Endothelial cell of umbilical vein (primary cell): ENCODE measurements at regions not wholly inside any gene's neighbourhood (a gene's known extent, or its start where the extent isn't known, plus 50 kb on each side); places are given as distances from the start of the nearest gene placed in this dataset.

Experiments used
- BruUV-seq: library from RNA; stranded (reverse); fragments of 400-500 nt; replicated peaks from 2 replicates; lab custom pipeline; 2021; lab: Mats Ljungman, UMichigan
- CTCF ChIA-PET: fragments of 300-600, 350-600 bp; sonication (Branson Sonifier 250); formaldehyde crosslinking; loops from one replicate; lab custom pipeline; 2021; ENCODE audit warnings: antibody characterized with exemption, inconsistent platforms; lab: Charles Lee
- POLR2A ChIA-PET: fragments of 300-600, 350-600 bp; sonication (Branson Sonifier 250); formaldehyde crosslinking; loops from one replicate; lab custom pipeline; 2021; ENCODE audit warnings: antibody characterized with exemption, inconsistent platforms; lab: Charles Lee
- DNase-seq: peaks from one replicate; pipeline ENCODE4 v3.0.0-alpha.2; 2011; ENCODE audit warnings: low read depth, low spot score
- FAIRE-seq: peaks from 2 replicates; lab custom pipeline; 2011; peaks lifted over from hg19 to GRCh38; lab: Jason Lieb, UNC
- H2AFZ ChIP-seq: 2 replicates; pipeline ENCODE4 v1.6.0; 2012; ENCODE audit warnings: low read depth, low read length, control low read depth, inconsistent platforms
- H3K27ac ChIP-seq: 2 replicates; pipeline ENCODE4 v1.5.1; 2011; ENCODE audit warnings: low read depth, mild to moderate bottlenecking, control low read depth, low read length, moderate library complexity; ENCODE audit not compliant: insufficient read depth
- H3K27me3 ChIP-seq, 2 experiments: 2 replicates each; pipeline versions ENCODE4 v1.6.0 to v1.6.1; 2011; ENCODE audit warnings: low read length in 2 of 2, mixed read lengths in 1 of 2; ENCODE audit not compliant: control insufficient read depth in 2 of 2, insufficient read depth in 2 of 2
- H3K36me3 ChIP-seq, 2 experiments: 2 replicates in 1 of 2; 3 replicates in 1 of 2; pipeline ENCODE4 v1.5.1; 2011; ENCODE audit warnings: low read length in 2 of 2, mild to moderate bottlenecking in 1 of 2, moderate library complexity in 1 of 2; ENCODE audit not compliant: control insufficient read depth in 2 of 2, insufficient read depth in 2 of 2; ENCODE audit errors: extremely low read depth in 1 of 2
- H3K4me1 ChIP-seq: 3 replicates; pipeline ENCODE4 v1.5.1; 2011; ENCODE audit warnings: mild to moderate bottlenecking, low read length; ENCODE audit not compliant: control insufficient read depth, insufficient read depth; ENCODE audit errors: extremely low read depth
- H3K4me2 ChIP-seq: 2 replicates; pipeline ENCODE4 v1.6.1; 2011; ENCODE audit warnings: low read length, control low read depth, mixed read lengths; ENCODE audit not compliant: insufficient read depth
- H3K4me3 ChIP-seq, 3 experiments: fragments of 200-600 bp in 1 of 3; sonication (generic), shearing (Covaris generic) in 1 of 3; replicated peaks in 1 of 3; 2 replicates each; pipeline ENCODE4 v1.5.1; 2011 to 2016; ENCODE audit warnings: control low read depth in 3 of 3, low read length in 3 of 3, mild to moderate bottlenecking in 2 of 3, inconsistent platforms in 1 of 3, low read depth in 1 of 3, moderate library complexity in 1 of 3; ENCODE audit not compliant: insufficient read depth in 1 of 3
- H3K79me2 ChIP-seq: 2 replicates; pipeline ENCODE4 v1.6.0; 2012; ENCODE audit warnings: low read length, inconsistent platforms; ENCODE audit not compliant: control insufficient read depth, insufficient read depth
- H3K9ac ChIP-seq: replicated peaks from 2 replicates; pipeline ENCODE3; 2011; ENCODE audit warnings: low read length, control low read depth; ENCODE audit not compliant: insufficient read depth; ENCODE audit errors: extremely low read depth
- H3K9me1 ChIP-seq: replicated peaks from 3 replicates; pipeline ENCODE4 v1.6.0; 2011; ENCODE audit warnings: mild to moderate bottlenecking, low read length; ENCODE audit not compliant: control insufficient read depth, insufficient read depth; ENCODE audit errors: extremely low read depth
- H3K9me3 ChIP-seq: replicated peaks from 2 replicates; pipeline ENCODE4 v1.5.1; 2012; ENCODE audit warnings: low read length, inconsistent platforms; ENCODE audit not compliant: control insufficient read depth, insufficient read depth
- H4K20me1 ChIP-seq: replicated peaks from 2 replicates; pipeline ENCODE3; 2011; ENCODE audit warnings: mild to moderate bottlenecking, low read length; ENCODE audit not compliant: control insufficient read depth, insufficient read depth; ENCODE audit errors: extremely low read depth
- CTCF ChIP-seq, 2 donors: IDR thresholded peaks; 1 replicate in 1 of 2; 2 replicates in 1 of 2; pipeline ENCODE4 v1.5.1; 2011; ENCODE audit warnings: low read length in 2 of 2, mild to moderate bottlenecking in 2 of 2, moderate library complexity in 2 of 2, control low read depth in 1 of 2, inconsistent platforms in 1 of 2, low read depth in 1 of 2; ENCODE audit not compliant: insufficient read depth in 1 of 2; ENCODE audit errors: extremely low read depth in 1 of 2
- EZH2 ChIP-seq: IDR thresholded peaks from 2 replicates; pipeline ENCODE4 v1.6.1; 2012; ENCODE audit warnings: borderline replicate concordance, low read depth, mild to moderate bottlenecking, moderate library complexity, low read length, inconsistent platforms; ENCODE audit not compliant: severe bottlenecking
- FOS ChIP-seq: IDR thresholded peaks from 2 replicates; pipeline ENCODE4 v1.6.1; 2011; ENCODE audit warnings: mild to moderate bottlenecking, low read length, moderate library complexity, borderline replicate concordance; ENCODE audit not compliant: insufficient read depth
- GATA2 ChIP-seq: IDR thresholded peaks from 2 replicates; pipeline ENCODE4 v1.7.0; 2011; ENCODE audit warnings: low read depth, mild to moderate bottlenecking, moderate library complexity, mixed read lengths, low read length; ENCODE audit not compliant: insufficient read length, insufficient read depth
- JUN ChIP-seq: IDR thresholded peaks from 2 replicates; pipeline ENCODE4 v1.6.1; 2011; ENCODE audit warnings: borderline replicate concordance, low read depth; ENCODE audit not compliant: insufficient read length, insufficient read depth
- MYC ChIP-seq: IDR thresholded peaks from one replicate; pipeline ENCODE4 v1.6.1; 2011; ENCODE audit warnings: mild to moderate bottlenecking, low read depth, low read length
- POLR2A ChIP-seq: IDR thresholded peaks from 2 replicates; pipeline ENCODE4 v1.6.1; 2012; ENCODE audit warnings: low read depth, mild to moderate bottlenecking, control low read depth, low read length
- POLR2AphosphoS5 ChIP-seq: IDR thresholded peaks from 2 replicates; pipeline ENCODE4 v1.6.1; 2012; ENCODE audit warnings: low read depth, mild to moderate bottlenecking, control low read depth, low read length, moderate library complexity; ENCODE audit not compliant: insufficient read depth
- dilution Hi-C: fragments of 300-500 bp; cut with MboI; formaldehyde crosslinking; loops from one replicate; pipeline ENCODE4 v1.15.0; 2019; ENCODE audit warnings: low sequenced_read_pairs; ENCODE audit not compliant: extremely low pct_ligation_motif_present
- intact Hi-C: fragments of 100-400 bp; cut with micrococcal nuclease; formaldehyde crosslinking; loops from one replicate; pipeline ENCODE4 v1.10.0; 2022
- TF ChIP-seq, protein P1 (sequence below): IDR thresholded peaks from 2 replicates; pipeline ENCODE4 v1.6.1; 2011; ENCODE audit not compliant: insufficient read depth, insufficient read length

- BruUV-seq = no TSS peak
- Histone ChIP-seq H3K27me3 (no peaks in the 10 kb centered on the region), H3K4me1 (peaks cover 4% of the 10 kb centered on the region), H3K79me2 (no peaks in the 10 kb centered on the region), H3K4me3 (no peak overlapping the region), H3K9me1 (no peaks in the 10 kb centered on the region), H3K36me3 (no peaks in the 10 kb centered on the region), H3K9ac (no peak overlapping the region), H4K20me1 (no peaks in the 10 kb centered on the region), H3K9me3 (no peaks in the 10 kb centered on the region), H3K4me2 (no peak overlapping the region), H3K27ac (no peak overlapping the region), H2AFZ (no peak overlapping the region)
- intact Hi-C loops = no loop called here
- ChIA-PET CTCF (no interaction called here), POLR2A (no interaction called here)
- DNase-seq = no peak
- TF ChIP-seq GATA2 (no peak), JUN (no peak), CTCF (IDR thresholded peaks at IDR 0.05; ENCODE audit: extremely low read depth in 1 of 2, insufficient read depth in 1 of 2, low read depth in 1 of 2, low read length in 2 of 2) (no peak), FOS (no peak), MYC (no peak), EZH2 (no peak), POLR2AphosphoS5 (no peak), POLR2A (no peak)
- TF ChIP-seq, protein P1, sequence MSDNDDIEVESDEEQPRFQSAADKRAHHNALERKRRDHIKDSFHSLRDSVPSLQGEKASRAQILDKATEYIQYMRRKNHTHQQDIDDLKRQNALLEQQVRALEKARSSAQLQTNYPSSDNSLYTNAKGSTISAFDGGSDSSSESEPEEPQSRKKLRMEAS = no peak
- dilution Hi-C loops = no loop called here
- FAIRE-seq = no peak
Measured at GRCh38 chr9:134546246-134546731, 95.3 kb upstream of the COL5A1 start.
